ENCODE measurements at regions not wholly inside any gene's neighbourhood (a gene's known extent, or its start where the extent isn't known, plus 50 kb on each side); places are given as distances from the start of the nearest gene placed in this dataset.
"Not testable (repeated sequence)": the region's sequence is repeated elsewhere in the genome, so short reads cannot be mapped to it uniquely, and the experiment has no call there.

GRCh38 chr17:59494757-59495368 lies 70.5 kb upstream of the DHX40 start:
- DNase-seq = no peak

GRCh38 chr17:59496178-59496577 lies 69.2 kb upstream of the DHX40 start:
- no peak for DNase-seq

- DNase-seq = no peak
Observed at GRCh38 chr17:59498530-59499307, 66.7 kb upstream of the DHX40 start.

GRCh38 chr17:59500086-59500655 lies 65.2 kb upstream of the DHX40 start:
- DNase-seq = not testable (repeated sequence)

- DNase-seq = no peak
Observed at GRCh38 chr17:59501690-59502089, 63.7 kb upstream of the DHX40 start.

GRCh38 chr17:59502800-59503199 lies 62.6 kb upstream of the DHX40 start:
- DNase-seq = no peak

GRCh38 chr17:59503500-59503899 lies 61.9 kb upstream of the DHX40 start:
- DNase-seq = no peak

- no peak for DNase-seq
Observed at GRCh38 chr17:59504821-59505220, 60.6 kb upstream of the DHX40 start.

- no peak for DNase-seq
Observed at GRCh38 chr17:59505610-59506276, 59.7 kb upstream of the DHX40 start.

GRCh38 chr17:59506894-59507726 lies 58.3 kb upstream of the DHX40 start:
- no peak for DNase-seq

- no peak for DNase-seq
Observed at GRCh38 chr17:59508999-59509625, 56.3 kb upstream of the DHX40 start.

GRCh38 chr17:59510611-59511010 lies 54.8 kb upstream of the DHX40 start:
- DNase-seq = no peak

GRCh38 chr17:59511726-59512125 lies 53.7 kb upstream of the DHX40 start:
- no peak for DNase-seq

- DNase-seq = no peak
Observed at GRCh38 chr17:59512844-59513385, 52.5 kb upstream of the DHX40 start.

- DNase-seq = no peak
Observed at GRCh38 chr17:59513934-59514841, 51.2 kb upstream of the DHX40 start.

Measured in activated CD4-positive, alpha-beta T cell treated with anti-CD3 and anti-CD28 coated beads, Interleukin-10, Interleukin-2, amounts not matched to agents 100 ng/mL and 50 ng/mL, durations not matched to agents 16 hours and 8 hours (primary cell).